IMR-90 (cell line): ENCODE measurements at regions not wholly inside any gene's neighbourhood (a gene's known extent, or its start where the extent isn't known, plus 50 kb on each side); places are given as distances from the start of the nearest gene placed in this dataset.

Source experiments
- ATAC-seq: fragments of 200-7000 bp; cut with Tn5 transposase; 2 replicates; pipeline ENCODE4 v1.9.1; 2020; ENCODE audit warnings: low read depth, mild to moderate bottlenecking, moderate library complexity
- BruUV-seq: library from RNA; stranded (reverse); fragments of 400-500 nt; replicated peaks from 2 replicates; lab custom pipeline; 2021; lab: Mats Ljungman, UMichigan
- CTCF ChIA-PET: fragments of 300-600 bp; formaldehyde crosslinking; extraction: SDS; loops from one replicate; lab custom pipeline; 2021; ENCODE audit warnings: antibody characterized with exemption; lab: Yijun Ruan, JAX
- POLR2A ChIA-PET: fragments of 300-600 bp; sonication (Branson Sonifier 250); formaldehyde crosslinking; loops from one replicate; lab custom pipeline; 2022; ENCODE audit warnings: antibody characterized with exemption; ENCODE audit not compliant: unreplicated experiment; lab: Charles Lee
- DNase-seq: peaks from one replicate; pipeline ENCODE4 v3.0.0; 2013
- H2AFZ ChIP-seq: replicated peaks from 2 replicates; pipeline ENCODE3; 2013; ENCODE audit warnings: low read length, mild to moderate bottlenecking; ENCODE audit not compliant: poor library complexity
- H2AK5ac ChIP-seq: 2 replicates; pipeline ENCODE4 v1.6.1; 2013; ENCODE audit warnings: low read depth, low read length, inconsistent platforms
- H2AK9ac ChIP-seq: replicated peaks from 2 replicates; pipeline ENCODE3; 2013; ENCODE audit warnings: mild to moderate bottlenecking, low read depth, low read length, moderate library complexity; ENCODE audit not compliant: poor library complexity
- H2BK120ac ChIP-seq: 2 replicates; pipeline ENCODE4 v1.6.1; 2013; ENCODE audit warnings: low read depth, low read length, inconsistent platforms
- H2BK15ac ChIP-seq: 3 replicates; pipeline ENCODE4 v1.6.1; 2013; ENCODE audit warnings: low read depth, low read length, inconsistent platforms
- H2BK20ac ChIP-seq: 2 replicates; pipeline ENCODE4 v1.6.1; 2013; ENCODE audit warnings: low read depth, mild to moderate bottlenecking, inconsistent platforms, low read length, moderate library complexity
- H2BK5ac ChIP-seq: 2 replicates; pipeline ENCODE4 v1.6.1; 2013; ENCODE audit warnings: mild to moderate bottlenecking, low read depth, low read length, inconsistent platforms; ENCODE audit not compliant: poor library complexity, severe bottlenecking
- H3K14ac ChIP-seq: replicated peaks from 2 replicates; pipeline ENCODE4 v1.6.1; 2013; ENCODE audit warnings: low read depth, low read length, inconsistent platforms
- H3K18ac ChIP-seq: 2 replicates; pipeline ENCODE4 v1.6.1; 2013; ENCODE audit warnings: low read depth, low read length, control low read depth
- H3K23ac ChIP-seq: 2 replicates; pipeline ENCODE4 v1.6.1; 2013; ENCODE audit warnings: low read depth, low read length, inconsistent platforms
- H3K27ac ChIP-seq: 2 replicates; pipeline ENCODE4 v1.5.1; 2013; ENCODE audit warnings: mild to moderate bottlenecking, control low read depth, low read length; ENCODE audit not compliant: insufficient read depth
- H3K27me3 ChIP-seq: 2 replicates; pipeline ENCODE4 v1.6.1; 2013; ENCODE audit warnings: low read length; ENCODE audit not compliant: control insufficient read depth, insufficient read depth
- H3K36me3 ChIP-seq: 2 replicates; pipeline ENCODE4 v1.6.1; 2013; ENCODE audit warnings: low read length, mixed read lengths; ENCODE audit not compliant: control insufficient read depth, insufficient read depth
- H3K4ac ChIP-seq: 2 replicates; pipeline ENCODE4 v1.6.1; 2013; ENCODE audit warnings: low read depth, low read length, inconsistent platforms
- H3K4me1 ChIP-seq: 2 replicates; pipeline ENCODE4 v1.6.1; 2013; ENCODE audit warnings: low read length, mixed read lengths; ENCODE audit not compliant: control insufficient read depth, insufficient read depth
- H3K4me2 ChIP-seq: 2 replicates; pipeline ENCODE4 v1.6.1; 2013; ENCODE audit warnings: low read depth, mild to moderate bottlenecking, control low read depth, low read length, moderate library complexity
- H3K4me3 ChIP-seq: 2 replicates; pipeline ENCODE4 v1.5.1; 2013; ENCODE audit warnings: low read depth, mild to moderate bottlenecking, control low read depth, low read length, moderate library complexity; ENCODE audit not compliant: insufficient read depth
- H3K56ac ChIP-seq: 2 replicates; pipeline ENCODE4 v1.6.1; 2013; ENCODE audit warnings: low read length, inconsistent platforms; ENCODE audit not compliant: insufficient read depth; ENCODE audit errors: extremely low read depth
- H3K79me1 ChIP-seq, 2 experiments: 2 replicates each; pipeline ENCODE4 v1.6.1; 2013; ENCODE audit warnings: low read length in 2 of 2, inconsistent platforms in 1 of 2, low read depth in 1 of 2
- H3K9ac ChIP-seq: 2 replicates; pipeline ENCODE4 v1.6.1; 2013; ENCODE audit warnings: low read depth, low read length, control low read depth
- H3K9me1 ChIP-seq: 2 replicates; pipeline ENCODE4 v1.6.1; 2013; ENCODE audit warnings: low read length, inconsistent platforms; ENCODE audit not compliant: insufficient read depth
- H3K9me3 ChIP-seq: 2 replicates; pipeline ENCODE4 v1.6.1; 2013; ENCODE audit warnings: low read length; ENCODE audit not compliant: control insufficient read depth, insufficient read depth
- H4K20me1 ChIP-seq: 2 replicates; pipeline ENCODE4 v1.6.1; 2013; ENCODE audit warnings: low read length, inconsistent platforms; ENCODE audit not compliant: insufficient read depth
- H4K5ac ChIP-seq: 2 replicates; pipeline ENCODE4 v1.6.1; 2013; ENCODE audit warnings: mild to moderate bottlenecking, low read depth, low read length, control low read depth
- H4K8ac ChIP-seq, 2 experiments: 2 replicates each; pipeline ENCODE4 v1.6.1; 2013; ENCODE audit warnings: low read depth in 2 of 2, low read length in 2 of 2, control low read depth in 1 of 2, inconsistent platforms in 1 of 2
- H4K91ac ChIP-seq: 2 replicates; pipeline ENCODE4 v1.6.1; 2013; ENCODE audit warnings: low read depth, low read length, inconsistent platforms; ENCODE audit not compliant: insufficient read depth
- CHD1 ChIP-seq: IDR thresholded peaks from 2 replicates; pipeline ENCODE4 v1.6.1; 2012; ENCODE audit warnings: low read depth, low read length, improper control_type of control experiment
- MAFK ChIP-seq: IDR thresholded peaks from 2 replicates; pipeline ENCODE4 v1.6.1; 2012; ENCODE audit warnings: low read depth, low read length, improper control_type of control experiment
- MAZ ChIP-seq: IDR thresholded peaks from 2 replicates; pipeline ENCODE4 v1.6.1; 2012; ENCODE audit warnings: low read depth, mild to moderate bottlenecking, low read length, improper control_type of control experiment, moderate library complexity, borderline replicate concordance
- MXI1 ChIP-seq: IDR thresholded peaks from 2 replicates; pipeline ENCODE4 v1.6.1; 2012; ENCODE audit warnings: low read depth, mild to moderate bottlenecking, low read length, moderate library complexity, borderline replicate concordance
- POLR2A ChIP-seq: IDR thresholded peaks from 2 replicates; pipeline ENCODE4 v1.6.1; 2012; ENCODE audit warnings: mild to moderate bottlenecking, low read depth, low read length
- RFX5 ChIP-seq: IDR thresholded peaks from 2 replicates; pipeline ENCODE4 v1.8.0; 2012; ENCODE audit warnings: low read depth, mild to moderate bottlenecking, low read length, moderate library complexity
- SMC3 ChIP-seq: fragments of 150-350 bp; IDR thresholded peaks from 2 replicates; pipeline ENCODE4 v1.6.1; 2016; ENCODE audit warnings: low read depth, mild to moderate bottlenecking, antibody characterized with exemption, low read length, moderate library complexity
- WGBS, 2 experiments: methylation state at CpG; one replicate each; pipeline versions ENCODE4 v1.1.5 to v1.1.7; 2013; ENCODE audit warnings: missing lambda C conversion rate in 2 of 2; ENCODE audit not compliant: insufficient read length in 1 of 2; ENCODE audit errors: extremely low coverage in 2 of 2; 5-methylcytosine and 5-hydroxymethylcytosine counted together
- dilution Hi-C: fragments of 300-500 bp; cut with HindIII; formaldehyde crosslinking; loops from one replicate; pipeline ENCODE4 v1.14.3; 2018; ENCODE audit warnings: low sequenced_read_pairs; ENCODE audit not compliant: unreplicated experiment
- in situ Hi-C: fragments of 300-500 bp; cut with MboI; formaldehyde crosslinking; loops from 3 replicates; pipeline ENCODE4 v1.14.3; 2019; ENCODE audit warnings: low sequenced_read_pairs, inconsistent platforms, mixed read lengths
- intact Hi-C: fragments of 100-400 bp; cut with micrococcal nuclease; formaldehyde crosslinking; loops from 2 replicates; pipeline ENCODE4 v1.10.0; 2022
- TF ChIP-seq, protein P1 (sequence below): conservative IDR thresholded peaks from 2 replicates; pipeline ENCODE4 v1.5.1; 2012; ENCODE audit warnings: mild to moderate bottlenecking, low read depth, low read length, improper control_type of control experiment

DNA sequence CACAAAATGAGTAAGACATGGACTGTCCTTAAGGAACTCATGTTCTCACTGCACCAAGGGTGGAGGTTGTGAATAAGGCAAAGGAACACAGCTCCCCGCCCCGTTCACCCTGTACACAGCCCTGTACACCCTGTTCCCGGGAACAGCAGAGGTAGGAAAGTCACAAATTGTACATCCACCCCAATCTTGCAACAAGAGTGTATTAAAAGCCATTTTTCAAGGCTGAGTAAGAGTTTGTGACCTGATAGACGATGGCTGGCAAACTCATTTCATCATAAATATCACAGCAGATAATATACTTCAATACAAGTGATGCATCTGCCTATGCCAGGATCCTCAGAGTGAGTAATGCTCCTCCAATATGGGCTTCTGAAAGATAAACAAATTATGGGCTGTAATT, 52.5 kb upstream of the CAMK1G start:
- H3K4me2 ChIP-seq = no peak overlapping the region
- DNase-seq (no peak), ATAC-seq (no peak)
- H3K4me3 ChIP-seq = no peak overlapping the region
- ChIA-PET POLR2A (no interaction called here), CTCF (no interaction called here)
- H3K9ac ChIP-seq = no peak overlapping the region
- no peak overlapping the region for H3K56ac ChIP-seq
- intact Hi-C loops = no loop called here
- H3K36me3 ChIP-seq = no peaks in the 10 kb centered on the region
- no TSS peak for BruUV-seq
- dilution Hi-C loops = no loop called here
- H2AFZ ChIP-seq = no peak overlapping the region
- no peaks in the 10 kb centered on the region for H3K9me1 ChIP-seq
- no peak overlapping the region for H4K91ac ChIP-seq
- TF ChIP-seq MAZ (no peak), MXI1 (no peak), POLR2A (no peak), SMC3 (no peak), RFX5 (no peak), MAFK (no peak), CHD1 (no peak)
- TF ChIP-seq, protein P1, sequence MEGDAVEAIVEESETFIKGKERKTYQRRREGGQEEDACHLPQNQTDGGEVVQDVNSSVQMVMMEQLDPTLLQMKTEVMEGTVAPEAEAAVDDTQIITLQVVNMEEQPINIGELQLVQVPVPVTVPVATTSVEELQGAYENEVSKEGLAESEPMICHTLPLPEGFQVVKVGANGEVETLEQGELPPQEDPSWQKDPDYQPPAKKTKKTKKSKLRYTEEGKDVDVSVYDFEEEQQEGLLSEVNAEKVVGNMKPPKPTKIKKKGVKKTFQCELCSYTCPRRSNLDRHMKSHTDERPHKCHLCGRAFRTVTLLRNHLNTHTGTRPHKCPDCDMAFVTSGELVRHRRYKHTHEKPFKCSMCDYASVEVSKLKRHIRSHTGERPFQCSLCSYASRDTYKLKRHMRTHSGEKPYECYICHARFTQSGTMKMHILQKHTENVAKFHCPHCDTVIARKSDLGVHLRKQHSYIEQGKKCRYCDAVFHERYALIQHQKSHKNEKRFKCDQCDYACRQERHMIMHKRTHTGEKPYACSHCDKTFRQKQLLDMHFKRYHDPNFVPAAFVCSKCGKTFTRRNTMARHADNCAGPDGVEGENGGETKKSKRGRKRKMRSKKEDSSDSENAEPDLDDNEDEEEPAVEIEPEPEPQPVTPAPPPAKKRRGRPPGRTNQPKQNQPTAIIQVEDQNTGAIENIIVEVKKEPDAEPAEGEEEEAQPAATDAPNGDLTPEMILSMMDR = no peak
- no peak overlapping the region for H2BK120ac ChIP-seq
- H3K27ac ChIP-seq = no peak overlapping the region
- H2BK20ac ChIP-seq = no peak overlapping the region
- no peaks in the 10 kb centered on the region for H3K4me1 ChIP-seq
- no peak overlapping the region for H3K14ac ChIP-seq
- in situ Hi-C loops = no loop called here
- no peaks in the 10 kb centered on the region for H3K79me1 ChIP-seq
- H2AK9ac ChIP-seq = no peak overlapping the region
- H3K9me3 ChIP-seq = no peaks in the 10 kb centered on the region
- no peaks in the 10 kb centered on the region for H3K27me3 ChIP-seq
- H4K5ac ChIP-seq = no peak overlapping the region
- no peak overlapping the region for H2BK15ac ChIP-seq
- H3K4ac ChIP-seq = no peak overlapping the region
- H2AK5ac ChIP-seq = no peak overlapping the region
- H4K8ac ChIP-seq = no peak overlapping the region
- H4K20me1 ChIP-seq = no peaks in the 10 kb centered on the region
- no CpG with 5 or more reads among the region's 4 CpGs for WGBS, 2 experiments
- no peak overlapping the region for H3K23ac ChIP-seq
- no peak overlapping the region for H3K18ac ChIP-seq
- no peak overlapping the region for H2BK5ac ChIP-seq
